ENCODE measurements at regions not wholly inside any gene's neighbourhood (a gene's known extent, or its start where the extent isn't known, plus 50 kb on each side); places are given as distances from the start of the nearest gene placed in this dataset.

DNA sequence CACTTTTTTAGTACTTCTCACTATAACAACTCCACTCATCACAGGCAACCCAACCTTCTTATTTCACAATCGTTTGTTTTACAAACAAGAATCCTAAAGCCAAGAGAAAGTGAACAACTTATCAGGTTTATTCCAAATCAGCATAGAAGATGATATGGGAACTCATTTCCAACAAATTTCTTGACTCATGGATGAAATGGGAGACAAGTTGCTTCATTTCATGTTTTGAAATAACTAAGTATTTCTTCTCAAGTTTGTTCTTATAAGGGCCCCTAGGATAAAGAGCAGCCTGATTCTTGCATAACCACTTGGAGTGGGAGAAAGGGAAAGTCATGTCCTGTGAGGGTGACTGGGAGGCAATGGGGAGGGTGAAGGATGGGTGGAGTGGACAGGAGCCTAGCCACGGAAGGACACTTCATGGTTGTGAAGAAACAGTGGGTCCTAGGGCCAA is 168.3 kb downstream of the DUSP6 start:
- no peak for DNase-seq

DNA sequence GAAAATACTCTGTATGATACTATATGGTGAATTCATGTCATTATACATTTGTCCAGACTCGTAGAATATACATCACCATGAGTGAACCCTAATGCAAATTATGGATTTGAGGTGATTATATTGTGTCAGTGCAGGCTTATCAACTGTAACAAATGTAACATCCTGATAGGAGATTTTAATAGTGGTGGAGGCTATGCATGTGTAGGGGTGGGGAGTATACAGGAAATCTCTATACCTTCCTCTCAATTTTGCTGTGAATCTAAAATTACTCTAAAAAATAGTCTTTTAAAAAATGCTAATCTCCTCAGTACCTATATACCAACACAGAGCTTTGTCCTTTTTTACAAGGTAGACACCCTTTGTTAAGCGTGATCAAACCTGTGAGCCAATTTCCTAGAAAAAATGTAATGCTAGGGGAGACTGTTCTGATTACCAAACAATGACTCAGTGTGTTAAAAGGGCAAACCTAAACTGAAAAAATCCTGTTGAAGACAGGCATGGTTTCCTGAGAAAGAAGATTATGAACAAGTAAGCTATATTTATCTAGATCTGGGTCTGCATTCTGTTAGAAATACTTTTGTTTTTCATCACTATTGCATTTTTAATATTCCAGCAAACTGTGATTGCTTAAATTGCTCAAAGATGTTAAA is 170.9 kb downstream of the DUSP6 start:
- no peak for DNase-seq

DNA sequence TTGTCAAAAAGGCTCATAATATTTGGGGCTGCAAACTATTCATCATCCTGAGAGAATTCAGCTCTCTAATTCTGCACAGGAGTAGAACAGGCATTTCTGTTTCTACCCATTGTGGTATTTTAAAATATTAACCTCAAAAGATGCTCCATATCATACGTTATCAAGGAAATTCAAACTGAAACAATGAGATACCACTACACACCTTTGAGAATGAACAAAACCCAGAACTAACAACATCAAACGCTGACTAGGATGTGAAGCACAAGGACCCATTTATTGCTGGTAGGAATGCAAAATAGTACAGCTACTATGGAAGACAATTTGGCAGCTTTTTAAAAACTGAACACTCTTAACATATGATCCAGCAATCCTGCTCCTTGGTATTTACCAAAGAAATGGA is 171.8 kb downstream of the DUSP6 start:
- DNase-seq, result no peak

DNA sequence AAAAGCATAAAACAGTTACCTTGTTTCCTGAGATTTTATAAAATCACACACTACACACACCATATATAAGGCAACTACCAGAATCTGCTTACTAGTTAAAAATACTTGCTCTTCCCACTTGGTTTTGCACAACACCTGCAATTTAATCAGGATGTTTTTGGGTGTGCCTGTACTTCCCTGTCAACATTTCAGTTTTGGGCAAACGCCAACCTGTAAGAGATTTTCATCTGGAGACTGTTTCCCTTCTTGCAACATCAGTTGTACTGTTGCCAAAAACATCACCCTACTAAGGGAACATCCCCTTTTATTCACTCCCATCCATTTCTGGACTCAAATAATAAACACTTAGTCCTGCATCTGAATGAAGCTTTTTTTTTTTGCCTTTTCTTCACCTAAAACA is 172.3 kb downstream of the DUSP6 start:
- DNase-seq, result no peak

GRCh38 chr12:89179245-89179644 is 173.1 kb downstream of the DUSP6 start:
- DNase-seq, result no peak

- DNase-seq, result no peak
These were observed 174.4 kb downstream of the DUSP6 start for GRCh38 chr12:89177802-89178395.

DNA sequence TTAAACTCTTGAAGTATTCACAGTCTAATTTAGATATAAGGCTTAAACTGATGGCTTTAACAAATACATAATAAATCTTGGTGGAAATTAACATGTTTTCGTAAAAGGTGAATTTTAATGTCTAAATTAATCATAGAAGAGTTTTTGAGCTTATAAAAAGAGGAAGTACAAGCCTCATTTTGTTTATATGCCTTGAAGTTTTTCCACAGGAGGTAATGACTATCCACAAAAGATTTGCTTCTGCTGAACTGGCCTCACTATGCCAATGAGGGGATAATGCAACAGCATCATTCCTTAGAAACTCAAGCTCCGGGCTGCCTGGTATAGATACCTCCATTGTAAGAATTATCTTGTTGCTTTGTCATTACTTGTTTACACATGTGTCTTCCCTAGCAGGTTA is 175.6 kb downstream of the DUSP6 start:
- DNase-seq, result no peak

GRCh38 chr12:89173678-89174077 is 178.6 kb downstream of the DUSP6 start:
- DNase-seq, result no peak

GRCh38 chr12:89173096-89173495 is 179.2 kb downstream of the DUSP6 start:
- DNase-seq, result no peak

- no peak for DNase-seq
These were observed 180.1 kb downstream of the DUSP6 start for GRCh38 chr12:89172224-89172623.

GRCh38 chr12:89169321-89169720 is 183.0 kb downstream of the DUSP6 start:
- no peak for DNase-seq

GRCh38 chr12:89167986-89168385 is 184.3 kb downstream of the DUSP6 start:
- DNase-seq, result no peak

GRCh38 chr12:89166525-89166934 is 185.8 kb downstream of the DUSP6 start:
- DNase-seq, result no peak

- no peak for DNase-seq
These were observed 186.2 kb downstream of the DUSP6 start for GRCh38 chr12:89166121-89166520.

- DNase-seq, result no peak
These were observed 186.6 kb downstream of the DUSP6 start for GRCh38 chr12:89165703-89166102.

DNA sequence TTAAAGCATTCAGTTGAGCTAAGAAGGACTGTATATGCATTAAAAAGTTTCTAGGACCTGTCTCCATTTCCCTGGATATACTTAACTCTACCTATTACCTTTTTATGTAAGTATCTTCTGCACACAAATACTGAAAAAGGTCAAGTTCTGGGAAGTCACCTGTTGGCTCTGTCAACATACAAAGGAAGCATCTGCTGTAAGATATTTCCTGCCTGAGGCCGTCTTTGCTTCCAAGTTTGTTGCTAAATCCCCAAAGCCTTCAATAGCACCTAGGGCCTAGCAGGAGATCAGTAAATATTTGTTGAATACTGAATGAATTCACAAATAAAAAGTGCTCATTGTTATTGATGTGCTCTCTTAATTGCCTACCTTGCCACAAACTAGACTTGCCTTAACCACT is 188.4 kb downstream of the DUSP6 start:
- DNase-seq, result no peak

GRCh38 chr12:89162589-89163261 is 189.6 kb downstream of the DUSP6 start:
- no peak for DNase-seq

DNA sequence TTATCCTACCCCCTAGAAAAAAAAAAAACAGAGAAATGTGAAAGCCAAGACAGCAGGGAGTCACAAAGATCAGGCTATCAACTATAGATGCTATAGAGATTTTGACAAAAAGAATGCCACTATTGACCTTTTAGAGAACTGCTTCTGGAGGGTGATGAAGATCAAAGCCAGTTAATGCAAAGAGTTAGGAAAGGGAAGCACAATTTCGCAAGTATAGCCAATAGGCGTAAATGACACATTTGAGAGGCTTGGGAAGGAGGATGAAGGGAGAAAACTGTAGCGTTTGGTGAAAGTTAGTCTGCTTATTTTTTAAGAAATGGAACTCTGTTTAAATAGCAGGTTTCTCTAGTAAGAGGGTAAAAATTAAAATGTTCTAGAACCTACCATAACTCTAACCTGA is 190.7 kb downstream of the DUSP6 start:
- no peak for DNase-seq

DNA sequence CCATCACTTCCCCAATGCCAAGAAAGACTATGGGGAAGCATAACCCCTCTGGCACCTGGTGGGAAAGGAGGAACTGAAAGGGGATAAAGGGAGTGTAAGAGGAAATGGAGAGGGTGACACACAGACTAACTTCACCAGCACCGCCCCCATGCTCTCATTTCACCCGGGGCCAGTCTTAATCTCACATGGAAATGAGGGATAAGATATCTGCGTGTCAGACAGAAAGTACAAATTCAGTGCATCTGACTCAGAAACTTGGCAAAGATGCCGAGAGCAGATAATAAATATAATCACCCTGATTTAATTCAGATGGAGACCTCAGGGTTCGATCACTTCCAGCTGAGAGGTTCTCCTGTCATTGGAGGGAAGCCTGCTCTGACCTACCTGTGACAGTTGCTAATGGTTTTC is 191.6 kb downstream of the DUSP6 start:
- no peak for DNase-seq

- DNase-seq, result no peak
These were observed 194.9 kb downstream of the DUSP6 start for GRCh38 chr12:89157413-89157812.

DNA sequence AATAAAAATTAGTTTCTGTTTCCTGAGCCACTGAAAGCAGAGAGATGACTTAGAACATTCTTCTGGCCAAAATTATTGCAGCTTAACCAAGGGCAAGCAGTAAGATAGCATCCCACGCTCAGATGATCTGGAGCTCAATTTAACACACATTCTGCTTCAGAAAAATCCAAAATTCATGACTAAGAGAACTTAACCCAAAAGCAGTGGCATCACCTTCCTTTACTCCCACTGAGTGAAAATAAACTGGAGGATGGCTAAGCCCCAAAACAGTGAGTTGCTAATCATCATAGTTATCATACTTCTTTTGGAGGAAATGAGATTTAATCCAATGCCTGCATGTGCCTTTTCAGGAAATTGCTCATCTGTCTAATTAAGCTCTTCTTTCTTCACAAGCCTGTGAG is 195.4 kb downstream of the DUSP6 start:
- DNase-seq, result no peak

GRCh38 chr12:89156340-89156739 is 196.0 kb downstream of the DUSP6 start:
- DNase-seq, result no peak

GRCh38 chr12:89155826-89156225 is 196.5 kb downstream of the DUSP6 start:
- no peak for DNase-seq

GRCh38 chr12:89154743-89155499 is 197.4 kb downstream of the DUSP6 start:
- DNase-seq, result no peak
